ENCODE measurements at regions not wholly inside any gene's neighbourhood (a gene's known extent, or its start where the extent isn't known, plus 50 kb on each side); places are given as distances from the start of the nearest gene placed in this dataset.

DNA sequence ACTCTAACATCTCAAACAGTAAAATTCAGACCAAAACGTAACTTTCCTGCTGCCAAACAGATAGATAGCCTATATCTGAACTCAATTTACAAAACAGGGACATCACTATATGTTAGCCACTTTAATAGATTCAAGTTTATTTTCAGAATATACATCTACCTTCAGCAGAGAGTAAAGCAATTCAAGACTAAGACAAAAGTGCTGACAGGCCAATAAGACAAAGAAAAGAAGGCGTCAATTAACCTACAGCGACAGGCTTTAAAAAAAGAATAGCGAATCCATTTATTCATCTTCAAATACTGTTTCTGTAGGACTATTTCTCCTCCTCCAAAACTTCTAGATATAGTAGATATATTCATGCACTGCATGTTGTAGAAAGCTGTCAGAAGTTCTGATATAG, 333.0 kb downstream of the GRB14 start:
- TF ChIP-seq RAD21 (IDR thresholded peaks at IDR 0.05; ENCODE audit: low read depth): no peak
- no peak for TF ChIP-seq EGR1 (IDR thresholded peaks at IDR 0.05)
- TF ChIP-seq, protein P1, sequence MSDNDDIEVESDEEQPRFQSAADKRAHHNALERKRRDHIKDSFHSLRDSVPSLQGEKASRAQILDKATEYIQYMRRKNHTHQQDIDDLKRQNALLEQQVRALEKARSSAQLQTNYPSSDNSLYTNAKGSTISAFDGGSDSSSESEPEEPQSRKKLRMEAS (IDR thresholded peaks at IDR 0.05): no peak
- no peak for TF ChIP-seq YY1 (IDR thresholded peaks at IDR 0.05; ENCODE audit: low read depth)
- no peak for TF ChIP-seq TEAD4 (IDR thresholded peaks at IDR 0.05)
- TF ChIP-seq, protein P2, sequence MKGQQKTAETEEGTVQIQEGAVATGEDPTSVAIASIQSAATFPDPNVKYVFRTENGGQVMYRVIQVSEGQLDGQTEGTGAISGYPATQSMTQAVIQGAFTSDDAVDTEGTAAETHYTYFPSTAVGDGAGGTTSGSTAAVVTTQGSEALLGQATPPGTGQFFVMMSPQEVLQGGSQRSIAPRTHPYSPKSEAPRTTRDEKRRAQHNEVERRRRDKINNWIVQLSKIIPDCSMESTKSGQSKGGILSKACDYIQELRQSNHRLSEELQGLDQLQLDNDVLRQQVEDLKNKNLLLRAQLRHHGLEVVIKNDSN (IDR thresholded peaks at IDR 0.05): no peak
- no peak for TF ChIP-seq EP300 (IDR thresholded peaks at IDR 0.05; ENCODE audit: borderline replicate concordance)
- no peak for TF ChIP-seq TAF1 (IDR thresholded peaks at IDR 0.05; ENCODE audit: low read depth)

All from Ishikawa (cell line).